ENCODE measurements at regions not wholly inside any gene's neighbourhood (a gene's known extent, or its start where the extent isn't known, plus 50 kb on each side); places are given as distances from the start of the nearest gene placed in this dataset.

DNA sequence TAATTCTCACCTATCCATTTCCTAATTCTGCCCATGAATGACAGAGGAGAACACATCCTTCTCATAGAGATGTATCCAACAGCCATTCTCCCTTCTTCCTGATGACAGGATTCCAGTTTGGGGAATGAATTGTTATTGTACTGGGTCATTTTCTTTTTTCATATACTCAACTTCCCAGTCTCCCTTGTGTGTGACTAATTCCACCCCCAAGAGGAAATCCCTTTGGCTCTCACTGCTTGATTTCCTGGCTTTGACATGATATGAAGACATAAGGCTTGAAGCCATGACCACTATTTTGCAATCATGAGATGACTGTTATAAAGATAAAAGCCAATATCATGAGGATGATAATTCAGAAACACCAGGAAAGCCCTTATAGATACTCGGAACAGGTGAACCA lies 384.7 kb upstream of the ACVR2A start:
- Histone ChIP-seq H3K27ac (ENCODE audit: low read length) (no peak overlapping the region), H3K36me3 (ENCODE audit: insufficient read depth, low read depth, low read length) (no peaks in the 10 kb centered on the region), H3K4me3 (ENCODE audit: low read length) (no peak overlapping the region), H3K9ac (ENCODE audit: low read depth, low read length) (no peak overlapping the region), H3K4me1 (ENCODE audit: insufficient read depth, low read length) (no peaks in the 10 kb centered on the region), H3K27me3 (ENCODE audit: insufficient read depth, low read length) (no peaks in the 10 kb centered on the region), H3K9me3 (ENCODE audit: insufficient read depth, low read depth, low read length) (no peaks in the 10 kb centered on the region)

DNA sequence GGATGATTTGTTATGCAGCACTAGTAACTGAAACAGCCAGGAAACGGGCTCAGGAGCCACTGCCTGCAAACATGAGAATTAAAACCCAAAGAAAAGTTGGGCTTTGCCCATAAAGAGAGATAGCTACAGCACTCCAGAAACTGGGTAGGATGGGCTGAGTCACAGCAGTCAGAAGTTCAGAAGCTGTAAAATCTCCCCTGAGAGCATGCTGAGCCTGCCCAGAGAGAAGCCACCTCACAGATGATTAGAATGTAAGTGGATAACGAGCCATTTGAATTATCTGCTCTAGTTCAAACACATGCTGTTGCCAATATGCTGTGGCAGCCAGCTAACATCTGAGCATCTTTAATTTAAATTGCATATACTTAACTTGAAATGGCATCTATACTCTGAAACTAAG lies 388.1 kb upstream of the ACVR2A start:
- Histone ChIP-seq H3K9ac (ENCODE audit: low read depth, low read length) (no peak overlapping the region), H3K9me3 (ENCODE audit: insufficient read depth, low read depth, low read length) (no peaks in the 10 kb centered on the region), H3K4me3 (ENCODE audit: low read length) (no peak overlapping the region), H3K36me3 (ENCODE audit: insufficient read depth, low read depth, low read length) (no peaks in the 10 kb centered on the region), H3K4me1 (ENCODE audit: insufficient read depth, low read length) (peaks cover 6% of the 10 kb centered on the region), H3K27me3 (ENCODE audit: insufficient read depth, low read length) (no peaks in the 10 kb centered on the region), H3K27ac (ENCODE audit: low read length) (no peak overlapping the region)

DNA sequence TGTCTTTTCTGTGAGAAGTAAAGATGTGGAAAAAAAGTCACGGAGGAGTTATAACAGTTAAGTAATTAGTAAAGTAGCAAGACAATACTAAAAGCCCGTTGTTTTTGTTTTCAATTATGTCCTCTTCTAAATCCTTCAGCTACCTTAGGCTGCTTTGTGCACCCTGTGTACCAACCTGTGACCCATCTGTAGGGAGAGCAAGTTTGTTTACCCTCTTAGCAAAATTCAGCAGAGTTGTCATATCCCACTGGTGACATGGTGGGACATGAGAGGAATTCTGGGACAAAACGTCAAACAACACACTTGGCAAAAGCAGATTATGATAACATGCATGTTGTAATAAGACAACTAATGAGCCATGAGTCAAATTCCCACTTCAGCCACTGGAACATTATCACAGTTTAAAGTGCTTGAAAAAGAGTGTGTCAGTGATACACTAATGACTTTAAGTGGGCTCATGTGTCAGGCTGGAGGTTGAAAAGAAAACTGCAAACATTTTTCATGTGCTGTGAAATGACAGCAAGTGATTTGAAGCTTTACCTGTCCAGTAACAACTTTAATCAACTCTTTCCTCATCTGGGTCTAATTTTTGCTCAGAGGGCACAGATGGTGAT lies 392.8 kb upstream of the ACVR2A start:
- Histone ChIP-seq H3K27me3 (ENCODE audit: insufficient read depth, low read length) (no peaks in the 10 kb centered on the region), H3K4me3 (ENCODE audit: low read length) (no peak overlapping the region), H3K9ac (ENCODE audit: low read depth, low read length) (no peak overlapping the region), H3K4me1 (ENCODE audit: insufficient read depth, low read length) (peaks cover 38% of the 10 kb centered on the region), H3K27ac (ENCODE audit: low read length) (peak overlapping the region; percentile 31), H3K36me3 (ENCODE audit: insufficient read depth, low read depth, low read length) (no peaks in the 10 kb centered on the region), H3K9me3 (ENCODE audit: insufficient read depth, low read depth, low read length) (no peaks in the 10 kb centered on the region)

DNA sequence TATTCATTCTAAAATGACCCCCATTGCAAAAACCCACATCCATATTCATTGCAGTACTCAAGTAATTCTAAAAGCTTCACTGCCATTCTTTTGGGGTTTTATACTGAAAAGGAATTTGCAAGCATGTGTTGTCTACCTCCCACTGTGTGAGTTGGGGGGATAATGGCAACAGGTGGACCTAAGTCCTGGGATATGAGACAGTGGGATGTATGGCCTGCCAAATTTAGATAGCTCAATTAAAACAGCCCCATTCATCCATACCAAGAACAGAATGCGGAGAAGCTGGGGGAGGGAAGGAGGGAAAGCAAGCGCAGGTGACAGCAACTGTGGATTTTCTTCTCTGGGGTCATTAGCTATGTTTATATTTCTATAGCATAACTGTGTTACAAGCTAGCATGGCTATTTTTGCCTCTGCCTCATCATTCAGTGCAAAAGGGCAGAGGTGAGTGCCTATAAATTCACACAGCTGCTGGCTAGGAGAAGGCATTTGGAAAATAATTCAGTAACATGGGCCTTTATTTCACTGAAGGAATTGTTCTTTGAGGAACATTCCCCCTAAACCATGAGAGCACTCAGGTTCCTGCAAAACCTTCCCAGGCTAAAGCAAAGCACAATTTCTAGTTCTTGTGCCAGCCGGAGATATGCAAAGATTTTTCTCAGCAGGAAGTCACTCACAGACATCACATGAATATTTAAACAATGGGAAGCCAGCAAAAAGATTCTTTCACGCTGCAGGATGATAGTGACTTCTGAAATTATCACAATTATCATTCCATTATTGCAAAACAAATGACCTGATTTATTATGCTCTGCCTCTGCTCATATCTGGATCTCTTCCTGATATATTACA lies 393.9 kb upstream of the ACVR2A start:
- peak overlapping the region; percentile 51; the same call in 1 of the 2 replicates for H3K9ac ChIP-seq (ENCODE audit: low read depth, low read length)
- H3K36me3 ChIP-seq (ENCODE audit: insufficient read depth, low read depth, low read length): no peaks in the 10 kb centered on the region
- H3K9me3 ChIP-seq (ENCODE audit: insufficient read depth, low read depth, low read length): peaks cover 6% of the 10 kb centered on the region
- peak overlapping the region; percentile 31 for H3K27ac ChIP-seq (ENCODE audit: low read length)
- H3K4me1 ChIP-seq (ENCODE audit: insufficient read depth, low read length): peaks cover 38% of the 10 kb centered on the region
- H3K4me3 ChIP-seq (ENCODE audit: low read length): peak overlapping the region; percentile 42; the same call in 1 of the 2 replicates
- H3K27me3 ChIP-seq (ENCODE audit: insufficient read depth, low read length): no peaks in the 10 kb centered on the region

DNA sequence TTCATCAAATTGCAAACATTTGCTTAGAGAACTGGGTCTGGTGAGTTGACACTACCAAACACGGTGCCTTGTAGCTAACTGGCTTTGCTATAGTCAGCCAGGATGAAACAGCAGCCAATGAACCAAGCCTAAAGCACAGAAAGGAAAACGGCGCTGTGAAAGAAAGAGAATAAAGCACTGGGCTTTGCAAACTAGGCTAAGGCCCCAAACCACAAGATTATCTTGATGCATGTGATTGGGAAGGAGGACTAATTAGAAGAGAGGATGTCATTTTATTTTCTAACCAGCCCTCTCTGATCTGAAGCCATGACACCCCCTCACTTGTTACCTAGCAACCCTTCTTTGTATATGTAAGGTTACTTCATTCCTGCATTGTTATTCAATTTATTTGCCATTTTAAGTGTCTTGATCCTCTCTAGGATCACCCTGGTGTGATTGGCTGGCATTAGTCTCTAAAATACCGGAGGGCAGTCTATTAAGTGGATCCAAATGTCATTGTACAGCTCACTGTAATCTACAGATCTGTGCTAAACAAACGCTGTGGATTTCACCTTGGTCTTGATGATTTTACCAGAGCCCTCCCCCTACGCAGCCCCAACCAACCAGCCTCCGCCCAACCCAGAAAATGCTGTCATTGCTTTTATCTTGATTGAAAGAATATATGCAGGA lies 395.4 kb upstream of the ACVR2A start:
- H3K4me1 ChIP-seq (ENCODE audit: insufficient read depth, low read length): peaks cover 38% of the 10 kb centered on the region
- H3K27ac ChIP-seq (ENCODE audit: low read length): no peak overlapping the region
- H3K4me3 ChIP-seq (ENCODE audit: low read length): peak overlapping the region; percentile 42
- H3K9ac ChIP-seq (ENCODE audit: low read depth, low read length): peak overlapping the region; percentile 51; the same call in 1 of the 2 replicates
- H3K9me3 ChIP-seq (ENCODE audit: insufficient read depth, low read depth, low read length): peaks cover 6% of the 10 kb centered on the region
- no peaks in the 10 kb centered on the region for H3K36me3 ChIP-seq (ENCODE audit: insufficient read depth, low read depth, low read length)
- no peaks in the 10 kb centered on the region for H3K27me3 ChIP-seq (ENCODE audit: insufficient read depth, low read length)

DNA sequence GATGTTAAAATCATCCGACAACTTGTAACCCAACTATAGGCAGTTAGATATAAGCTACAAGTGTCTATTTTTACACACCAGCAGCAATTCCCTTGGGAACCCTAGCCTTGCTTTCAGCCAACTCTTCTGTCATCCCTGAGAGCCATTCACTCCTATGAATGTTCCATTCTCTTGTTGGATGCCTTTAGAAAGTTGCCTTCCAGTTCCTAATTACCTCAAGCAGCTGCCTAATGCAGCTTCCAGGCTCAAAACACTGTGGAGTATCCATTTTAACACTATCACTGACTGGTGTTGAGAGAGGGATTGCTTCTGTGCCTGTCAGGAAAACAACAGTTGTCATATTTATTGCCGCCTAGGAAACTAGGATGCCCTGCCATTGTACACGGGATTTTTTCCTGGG lies 402.0 kb upstream of the ACVR2A start:
- Histone ChIP-seq H3K9ac (ENCODE audit: low read depth, low read length) (no peak overlapping the region), H3K4me1 (ENCODE audit: insufficient read depth, low read length) (no peaks in the 10 kb centered on the region), H3K36me3 (ENCODE audit: insufficient read depth, low read depth, low read length) (no peaks in the 10 kb centered on the region), H3K4me3 (ENCODE audit: low read length) (no peak overlapping the region), H3K27ac (ENCODE audit: low read length) (no peak overlapping the region), H3K27me3 (ENCODE audit: insufficient read depth, low read length) (no peaks in the 10 kb centered on the region), H3K9me3 (ENCODE audit: insufficient read depth, low read depth, low read length) (peaks cover 6% of the 10 kb centered on the region)

DNA sequence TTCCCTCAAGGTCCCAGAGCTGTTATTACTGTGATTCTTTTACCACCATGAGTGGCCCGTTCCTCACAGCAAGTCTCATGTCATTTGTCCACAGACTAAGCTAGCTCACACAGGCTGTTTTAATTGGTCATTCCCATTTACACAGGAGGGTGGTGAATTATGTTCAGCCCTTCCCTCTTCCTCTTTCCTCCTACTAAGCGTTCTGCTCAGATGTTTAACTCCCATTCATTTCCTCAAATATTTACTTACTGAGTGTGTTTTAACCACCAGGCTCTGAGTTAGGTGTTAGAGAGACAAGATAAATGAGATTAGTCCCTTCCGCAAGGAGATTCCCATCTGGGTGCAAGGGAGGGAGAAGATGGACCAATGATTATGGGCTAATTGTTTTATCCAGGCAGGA lies 403.6 kb upstream of the ACVR2A start:
- no peaks in the 10 kb centered on the region for H3K9me3 ChIP-seq (ENCODE audit: insufficient read depth, low read depth, low read length)
- no peaks in the 10 kb centered on the region for H3K27me3 ChIP-seq (ENCODE audit: insufficient read depth, low read length)
- H3K4me1 ChIP-seq (ENCODE audit: insufficient read depth, low read length): no peaks in the 10 kb centered on the region
- H3K27ac ChIP-seq (ENCODE audit: low read length): no peak overlapping the region
- no peaks in the 10 kb centered on the region for H3K36me3 ChIP-seq (ENCODE audit: insufficient read depth, low read depth, low read length)
- H3K4me3 ChIP-seq (ENCODE audit: low read length): no peak overlapping the region
- no peak overlapping the region for H3K9ac ChIP-seq (ENCODE audit: low read depth, low read length)

DNA sequence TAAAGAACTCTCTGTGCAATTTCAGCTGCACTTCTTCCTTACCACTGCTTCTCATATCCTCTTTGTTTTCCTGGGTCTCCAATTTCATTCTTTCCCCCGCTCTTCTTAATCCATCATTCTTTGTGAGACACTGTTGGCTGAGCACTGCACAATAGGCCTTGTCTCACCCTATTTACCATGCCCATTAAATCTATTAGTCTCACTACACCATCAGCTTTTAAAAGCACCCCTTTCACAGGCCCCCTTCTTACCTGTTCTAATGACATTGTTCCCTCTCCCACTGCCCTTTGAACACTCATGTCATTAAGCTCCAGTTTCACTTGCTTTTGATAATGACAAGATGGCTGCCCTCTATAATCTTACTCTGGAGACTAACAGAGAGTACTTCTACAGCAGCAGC lies 404.1 kb upstream of the ACVR2A start:
- Histone ChIP-seq H3K9me3 (ENCODE audit: insufficient read depth, low read depth, low read length) (no peaks in the 10 kb centered on the region), H3K27me3 (ENCODE audit: insufficient read depth, low read length) (no peaks in the 10 kb centered on the region), H3K4me1 (ENCODE audit: insufficient read depth, low read length) (no peaks in the 10 kb centered on the region), H3K27ac (ENCODE audit: low read length) (no peak overlapping the region), H3K4me3 (ENCODE audit: low read length) (no peak overlapping the region), H3K36me3 (ENCODE audit: insufficient read depth, low read depth, low read length) (no peaks in the 10 kb centered on the region), H3K9ac (ENCODE audit: low read depth, low read length) (no peak overlapping the region)

DNA sequence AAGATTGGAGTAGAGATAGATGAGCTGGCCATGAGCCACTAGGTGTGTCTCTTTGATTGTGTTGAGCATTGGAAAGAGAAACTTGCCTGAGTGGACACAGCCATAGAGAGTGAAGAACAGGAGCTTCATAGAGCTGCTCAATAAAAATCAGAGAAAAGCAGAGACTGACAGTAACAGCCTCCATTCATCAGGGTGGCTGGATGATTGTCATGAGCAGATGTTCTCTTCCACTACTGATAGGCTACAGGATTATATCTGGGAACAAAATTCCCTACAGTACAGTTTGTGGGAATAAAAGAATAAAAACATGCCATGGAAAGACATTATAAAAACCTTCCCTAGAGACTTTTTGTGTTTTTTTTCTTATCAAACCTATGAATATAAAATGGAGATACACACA lies 404.8 kb upstream of the ACVR2A start:
- Histone ChIP-seq H3K4me3 (ENCODE audit: low read length) (no peak overlapping the region), H3K9ac (ENCODE audit: low read depth, low read length) (no peak overlapping the region), H3K4me1 (ENCODE audit: insufficient read depth, low read length) (no peaks in the 10 kb centered on the region), H3K27ac (ENCODE audit: low read length) (no peak overlapping the region), H3K9me3 (ENCODE audit: insufficient read depth, low read depth, low read length) (no peaks in the 10 kb centered on the region), H3K36me3 (ENCODE audit: insufficient read depth, low read depth, low read length) (no peaks in the 10 kb centered on the region), H3K27me3 (ENCODE audit: insufficient read depth, low read length) (no peaks in the 10 kb centered on the region)

DNA sequence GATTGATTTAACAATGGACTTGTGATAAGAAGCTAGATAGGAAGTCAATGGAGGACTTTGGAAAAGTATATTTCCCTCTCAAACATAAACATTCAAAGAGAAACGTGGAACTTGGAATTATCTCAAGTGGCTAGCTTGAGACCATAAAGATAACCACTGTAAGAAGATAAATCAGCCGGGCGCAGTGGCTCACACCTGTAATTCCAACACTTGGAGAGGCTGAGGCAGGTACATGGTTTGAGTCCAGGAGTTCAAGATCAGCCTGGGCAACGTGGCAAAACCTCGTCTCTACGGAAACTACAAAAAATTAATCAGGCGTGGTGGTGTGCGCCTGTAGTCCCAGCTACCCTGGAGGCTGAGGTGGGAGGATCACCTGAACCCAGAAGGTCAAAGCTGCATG lies 405.9 kb upstream of the ACVR2A start:
- Histone ChIP-seq H3K4me3 (ENCODE audit: low read length) (no peak overlapping the region), H3K27ac (ENCODE audit: low read length) (no peak overlapping the region), H3K9ac (ENCODE audit: low read depth, low read length) (no peak overlapping the region), H3K4me1 (ENCODE audit: insufficient read depth, low read length) (no peaks in the 10 kb centered on the region), H3K9me3 (ENCODE audit: insufficient read depth, low read depth, low read length) (no peaks in the 10 kb centered on the region), H3K36me3 (ENCODE audit: insufficient read depth, low read depth, low read length) (no peaks in the 10 kb centered on the region), H3K27me3 (ENCODE audit: insufficient read depth, low read length) (no peaks in the 10 kb centered on the region)

DNA sequence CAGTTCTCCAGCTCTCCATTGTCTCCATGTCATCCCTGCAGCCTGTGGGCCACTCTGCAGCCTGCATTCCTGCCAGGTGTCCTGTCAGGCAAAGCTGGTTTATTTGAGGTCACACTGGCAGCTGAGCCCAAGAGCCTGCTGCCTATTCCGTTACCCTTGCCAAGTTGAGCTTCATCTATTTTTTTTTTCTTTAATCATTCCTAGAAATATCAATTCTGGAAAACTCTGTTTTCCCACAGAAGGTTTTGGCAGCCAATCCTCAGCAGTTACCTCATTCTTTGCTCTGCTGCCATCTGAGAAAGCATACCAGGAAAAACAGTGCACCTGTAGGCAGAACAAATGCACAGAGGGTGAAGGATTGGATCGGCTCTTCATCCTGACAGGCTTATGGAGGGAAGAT lies 411.0 kb upstream of the ACVR2A start:
- H3K27ac ChIP-seq (ENCODE audit: low read length): no peak overlapping the region
- no peak overlapping the region for H3K4me3 ChIP-seq (ENCODE audit: low read length)
- H3K27me3 ChIP-seq (ENCODE audit: insufficient read depth, low read length): no peaks in the 10 kb centered on the region
- H3K9ac ChIP-seq (ENCODE audit: low read depth, low read length): no peak overlapping the region
- H3K36me3 ChIP-seq (ENCODE audit: insufficient read depth, low read depth, low read length): no peaks in the 10 kb centered on the region
- no peaks in the 10 kb centered on the region for H3K9me3 ChIP-seq (ENCODE audit: insufficient read depth, low read depth, low read length)
- peaks cover 3% of the 10 kb centered on the region; the same call in 1 of the 2 replicates for H3K4me1 ChIP-seq (ENCODE audit: insufficient read depth, low read length)

DNA sequence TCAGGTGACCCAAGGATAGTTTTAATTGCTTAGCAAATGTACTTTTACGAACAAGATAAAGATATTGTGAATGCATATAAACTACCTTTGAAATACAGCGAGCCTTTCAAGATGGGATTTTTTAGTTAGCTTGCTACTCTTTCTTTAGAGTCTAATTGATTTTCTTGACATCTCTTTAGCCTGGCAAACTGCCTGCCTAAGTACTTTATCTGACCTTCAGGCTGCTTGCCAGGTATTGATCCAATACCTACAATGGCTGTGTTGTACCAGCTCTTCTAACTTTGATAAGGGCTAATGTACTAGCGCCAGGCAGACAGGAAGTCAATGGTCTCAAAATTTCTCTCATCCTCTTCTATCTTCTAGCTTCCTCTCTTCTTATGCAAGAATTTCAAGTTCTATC lies 414.4 kb upstream of the ACVR2A start:
- Histone ChIP-seq H3K9me3 (ENCODE audit: insufficient read depth, low read depth, low read length) (no peaks in the 10 kb centered on the region), H3K36me3 (ENCODE audit: insufficient read depth, low read depth, low read length) (no peaks in the 10 kb centered on the region), H3K27ac (ENCODE audit: low read length) (no peak overlapping the region), H3K4me3 (ENCODE audit: low read length) (no peak overlapping the region), H3K27me3 (ENCODE audit: insufficient read depth, low read length) (no peaks in the 10 kb centered on the region), H3K9ac (ENCODE audit: low read depth, low read length) (no peak overlapping the region), H3K4me1 (ENCODE audit: insufficient read depth, low read length) (peaks cover 3% of the 10 kb centered on the region; the same call in 1 of the 2 replicates)
